ENCODE measurements at regions not wholly inside any gene's neighbourhood (a gene's known extent, or its start where the extent isn't known, plus 50 kb on each side); places are given as distances from the start of the nearest gene placed in this dataset.

GRCh38 chr12:30088259-30088995, 304.7 kb upstream of the TMTC1 start:
- TF ChIP-seq POLR2A (IDR thresholded peaks at IDR 0.05) (no peak), EP300 (IDR thresholded peaks at IDR 0.05; ENCODE audit: low read depth) (no peak)
